GM23338 (cell line): ENCODE measurements at regions not wholly inside any gene's neighbourhood (a gene's known extent, or its start where the extent isn't known, plus 50 kb on each side); places are given as distances from the start of the nearest gene placed in this dataset.

ENCODE experiments used
- ATAC-seq: fragments of 200-7000 bp; cut with Tn5 transposase; 3 replicates; pipeline ENCODE4 v1.9.1; 2020
- DNase-seq: peaks from one replicate; pipeline ENCODE4 v3.0.0-alpha.2; 2015; ENCODE audit warnings: low spot score
- H2AFZ ChIP-seq: fragments of 200-600 bp; sonication (generic); 2 replicates; pipeline ENCODE4 v1.8.0; 2016; ENCODE audit warnings: antibody characterized with exemption, mild to moderate bottlenecking, moderate library complexity
- H3F3A ChIP-seq: fragments of 200-600 bp; sonication (generic); replicated peaks from 2 replicates; pipeline ENCODE4 v1.8.0; 2017; ENCODE audit warnings: antibody characterized with exemption, mixed run types, low read depth
- H3K27ac ChIP-seq: fragments of 200-600 bp; sonication (generic); 2 replicates; pipeline ENCODE4 v1.6.1; 2016; ENCODE audit warnings: low read depth
- H3K27me3 ChIP-seq: fragments of 200-600 bp; sonication (generic); 2 replicates; pipeline ENCODE4 v1.8.0; 2016; ENCODE audit warnings: mild to moderate bottlenecking, mixed run types, moderate library complexity; ENCODE audit not compliant: insufficient read depth
- H3K36me3 ChIP-seq: fragments of 200-600 bp; sonication (generic); 2 replicates; pipeline ENCODE4 v1.8.0; 2016; ENCODE audit warnings: mild to moderate bottlenecking; ENCODE audit not compliant: insufficient read depth
- H3K4me1 ChIP-seq: fragments of 200-600 bp; sonication (generic); 2 replicates; pipeline ENCODE4 v1.8.0; 2016; ENCODE audit warnings: mild to moderate bottlenecking, moderate library complexity; ENCODE audit not compliant: insufficient read depth
- H3K4me2 ChIP-seq: fragments of 200-600 bp; sonication (generic); 2 replicates; pipeline ENCODE4 v1.7.1; 2017; ENCODE audit warnings: mixed run types
- H3K4me3 ChIP-seq: fragments of 200-600 bp; sonication (generic); 2 replicates; pipeline ENCODE4 v1.6.1; 2016; ENCODE audit warnings: mixed run types
- H3K79me2 ChIP-seq: fragments of 200-600 bp; sonication (generic); replicated peaks from 2 replicates; pipeline ENCODE4 v1.8.0; 2017; ENCODE audit warnings: mild to moderate bottlenecking; ENCODE audit not compliant: insufficient read depth
- H3K9me2 ChIP-seq: fragments of 200-600 bp; sonication (generic); 2 replicates; pipeline ENCODE4 v1.8.0; 2017; ENCODE audit not compliant: insufficient read depth
- H4K20me1 ChIP-seq: fragments of 200-600 bp; sonication (generic); replicated peaks from 2 replicates; pipeline ENCODE4 v1.8.0; 2017; ENCODE audit warnings: mild to moderate bottlenecking; ENCODE audit not compliant: insufficient read depth
- H3K27ac Mint-ChIP-seq: 2 replicates; pipeline ENCODE4 v1.8.0; 2020; ENCODE audit warnings: inconsistent platforms, mild to moderate bottlenecking, moderate library complexity, mixed read lengths
- H3K27me3 Mint-ChIP-seq: 3 replicates; pipeline ENCODE4 v1.8.0; 2022; ENCODE audit warnings: low read depth, mild to moderate bottlenecking, moderate library complexity, mixed read lengths, inconsistent platforms; ENCODE audit not compliant: insufficient read depth, poor library complexity
- H3K36me3 Mint-ChIP-seq: 3 replicates; pipeline ENCODE4 v1.8.0; 2021; ENCODE audit warnings: low read depth, mild to moderate bottlenecking, inconsistent platforms, moderate library complexity, mixed read lengths
- H3K4me1 Mint-ChIP-seq: 3 replicates; pipeline ENCODE4 v1.8.0; 2020; ENCODE audit warnings: mild to moderate bottlenecking, inconsistent platforms, mixed read lengths
- H3K4me3 Mint-ChIP-seq: 3 replicates; pipeline ENCODE4 v1.8.0; 2021; ENCODE audit warnings: moderate library complexity, mild to moderate bottlenecking, inconsistent platforms, mixed read lengths
- H3K9me3 Mint-ChIP-seq: 3 replicates; pipeline ENCODE4 v1.8.0; 2020; ENCODE audit warnings: moderate library complexity, mild to moderate bottlenecking, inconsistent platforms, mixed read lengths
- CREB1 ChIP-seq: fragments of 250-450 bp; sonication (Bioruptor Pico); IDR thresholded peaks from 2 replicates; pipeline ENCODE4 v1.5.0; 2020; ENCODE audit warnings: low read depth, mild to moderate bottlenecking, moderate library complexity
- CTCF ChIP-seq, 2 experiments: fragments of 200-600 bp in 1 of 2; sonication (generic) in 1 of 2; conservative IDR thresholded peaks; 2 replicates each; pipeline versions ENCODE4 v1.5.1 to v1.6.1; 2016 to 2017; ENCODE audit warnings: antibody characterized with exemption in 2 of 2, low read depth in 2 of 2, mild to moderate bottlenecking in 2 of 2, moderate library complexity in 1 of 2
- ETS1 ChIP-seq: IDR thresholded peaks from 2 replicates; pipeline ENCODE4 v1.6.1; 2016; ENCODE audit warnings: antibody characterized with exemption
- EZH2 ChIP-seq: fragments of 200-600 bp; sonication (generic); IDR thresholded peaks from one replicate; pipeline ENCODE4 v1.8.0; 2017; ENCODE audit warnings: antibody characterized with exemption, mild to moderate bottlenecking, low read depth; ENCODE audit not compliant: unreplicated experiment
- EZH2phosphoT487 ChIP-seq: fragments of 200-600 bp; sonication (generic); IDR thresholded peaks from one replicate; pipeline ENCODE4 v1.8.1; 2018; ENCODE audit warnings: antibody characterized with exemption; ENCODE audit not compliant: unreplicated experiment
- STAT1 ChIP-seq: IDR thresholded peaks from one replicate; pipeline ENCODE4 v1.6.1; 2016; ENCODE audit warnings: antibody characterized with exemption; ENCODE audit not compliant: unreplicated experiment
- ZNF462 ChIP-seq: fragments of 250-450 bp; sonication (Bioruptor Pico); IDR thresholded peaks from 2 replicates; pipeline ENCODE4 v1.5.0; 2020; ENCODE audit warnings: mild to moderate bottlenecking, moderate library complexity

GRCh38 chr9:10690546-10690945, 77.7 kb upstream of the PTPRD start (continued):
- no peak for TF ChIP-seq ZNF462 (CRISPR knock-in tag)
- no peak for TF ChIP-seq CTCF (conservative IDR thresholded peaks at IDR 0.05; ENCODE audit: low read depth in 2 of 2)
- TF ChIP-seq EZH2phosphoT487: no peak

GRCh38 chr9:10697044-10697443, 84.2 kb upstream of the PTPRD start:
- Mint-ChIP-seq H3K36me3 (peaks cover 3% of the 10 kb centered on the region; the same call in 1 of the 3 replicates), H3K9me3 (peaks cover 6% of the 10 kb centered on the region; the same call in 1 of the 3 replicates), H3K4me3 (no peak overlapping the region), H3K27me3 (no peaks in the 10 kb centered on the region), H3K27ac (peak overlapping the region; percentile 67; the same call in 1 of the 2 replicates), H3K4me1 (no peaks in the 10 kb centered on the region)
- Histone ChIP-seq H4K20me1 (no peaks in the 10 kb centered on the region), H3K27me3 (no peaks in the 10 kb centered on the region), H3K27ac (no peak overlapping the region), H3K4me3 (no peak overlapping the region), H3K4me2 (no peak overlapping the region), H3K79me2 (no peaks in the 10 kb centered on the region), H3K36me3 (no peaks in the 10 kb centered on the region), H3K4me1 (no peaks in the 10 kb centered on the region), H3K9me2 (no peaks in the 10 kb centered on the region; the same call in 1 of the 2 replicates), H3F3A (no peaks in the 10 kb centered on the region), H2AFZ (no peak overlapping the region)
- DNase-seq (no peak), ATAC-seq (no peak)
- TF ChIP-seq EZH2phosphoT487 (no peak), ETS1 (no peak), EZH2 (no peak), CREB1 (no peak), STAT1 (no peak)
